ENCODE measurements at regions not wholly inside any gene's neighbourhood (a gene's known extent, or its start where the extent isn't known, plus 50 kb on each side); places are given as distances from the start of the nearest gene placed in this dataset.

DNA sequence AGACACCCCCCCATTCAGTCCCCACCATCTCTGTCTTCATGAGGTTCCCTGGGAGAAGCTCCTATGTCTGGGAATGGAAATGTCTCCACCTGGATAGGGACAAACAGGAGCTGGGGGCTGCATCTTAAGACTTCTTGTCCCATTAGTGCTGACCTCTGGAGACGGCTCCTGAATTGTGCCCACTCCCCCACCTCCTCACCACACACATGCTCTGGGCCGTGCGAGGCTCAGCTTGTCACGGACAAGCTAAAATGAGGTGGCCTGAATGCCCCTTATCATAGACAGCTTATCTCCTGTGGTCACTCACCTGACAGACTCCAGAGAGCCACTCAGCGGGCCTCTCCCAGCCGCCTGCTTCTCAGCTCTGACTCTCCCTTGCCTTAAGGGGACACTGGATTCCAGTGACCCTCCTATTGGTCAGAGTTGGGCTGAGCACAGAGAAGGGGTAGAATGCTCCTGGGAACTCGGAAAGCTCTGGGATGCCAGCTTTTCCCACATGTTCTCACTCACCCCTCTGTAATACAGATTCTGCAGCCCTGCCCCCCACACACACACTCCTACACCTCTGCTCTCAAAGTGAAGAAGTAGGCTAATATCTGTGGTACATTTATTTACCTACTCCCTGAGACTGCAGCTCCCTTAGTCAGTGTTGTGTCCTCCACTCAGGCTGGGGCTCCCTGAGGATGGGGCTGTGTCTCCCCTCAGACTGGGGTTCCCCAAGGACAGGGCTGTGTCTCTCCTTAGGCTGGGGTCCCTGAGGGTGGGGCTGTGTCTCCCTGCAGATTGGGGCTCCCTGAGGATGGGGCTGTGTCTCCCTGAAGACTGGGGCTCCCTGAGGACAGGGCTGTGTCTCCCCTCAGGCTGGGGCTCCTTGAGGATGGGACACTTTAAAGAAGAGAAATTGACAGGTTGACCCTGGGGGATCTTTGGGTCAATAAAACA is 167.5 kb downstream of the VEGFA start:
- H3F3A ChIP-seq (replicated peaks; ENCODE audit: insufficient read depth) = no peaks in the 10 kb centered on the region
- H3K9me2 ChIP-seq = no peaks in the 10 kb centered on the region
- peak; percentile 67 for DNase-seq
- ChIA-PET POLR2A (interaction anchor here (0.7 to 4.2 kb wide), 24 partner anchors 10 to 167 kb away, joined by 3 to 30 read pairs (median 5); partner anchors contain the start of gene VEGFA), CTCF (interaction anchor here (0.7 to 10.4 kb wide), 13 partner anchors 10 to 271 kb away, joined by 3 to 121 read pairs (median 9); partner anchors contain the start of gene VEGFA)
- no peak overlapping the region for H2AFZ ChIP-seq (ENCODE audit: low read depth)
- peaks cover 0 to 93% of the 10 kb centered on the region in 2 experiments; a peak in 3 of 4 replicates for H3K4me1 ChIP-seq (ENCODE audit: control insufficient read depth in 1 of 2, insufficient read depth in 2 of 2, low read depth in 1 of 2, low read length in 1 of 2)
- H3K9me3 ChIP-seq = no peaks in the 10 kb centered on the region
- 85% methylated on average over 3 of the region's 7 CpGs for WGBS (ENCODE audit: low lambda C conversion rate)
- H3K9ac ChIP-seq = no peak overlapping the region
- H3K36me3 ChIP-seq (replicated peaks in 1 of 2; ENCODE audit: control insufficient read depth in 1 of 2, insufficient read depth in 2 of 2, low read length in 1 of 2) = no peaks in the 10 kb centered on the region
- no peaks in the 10 kb centered on the region for H3K27me3 ChIP-seq (ENCODE audit: insufficient read depth)
- H3K79me2 ChIP-seq (ENCODE audit: insufficient read depth) = no peaks in the 10 kb centered on the region
- peak overlapping the region in 1 of 2 experiments; percentile 100; a peak in 2 of 4 replicates for H3K27ac ChIP-seq (ENCODE audit: low read depth in 2 of 2, low read length in 1 of 2)
- no peak overlapping the region for H3K4me2 ChIP-seq
- TF ChIP-seq TCF12 (IDR thresholded peaks at IDR 0.05) (no peak), FOXJ3 (CRISPR knock-in tag; IDR thresholded peaks at IDR 0.05) (no peak), EP300 (IDR thresholded peaks at IDR 0.05; ENCODE audit: borderline replicate concordance in 1 of 2, low read depth in 1 of 2, low read length in 1 of 2) (peak in 1 of 2 experiments; percentile 43; a peak in 2 of 4 replicates), TAF1 (IDR thresholded peaks at IDR 0.05; ENCODE audit: borderline replicate concordance, low read depth, low read length) (no peak), RAD21 (IDR thresholded peaks at IDR 0.05; ENCODE audit: low read length) (0 out of 2 replicates have a peak, but pooled peaks have one; percentile 17), GATA2 (CRISPR knock-in tag; IDR thresholded peaks at IDR 0.05) (peak; percentile 94), MXI1 (IDR thresholded peaks at IDR 0.05; ENCODE audit: low read depth, low read length) (peak; percentile 16; the same call in 1 of the 2 replicates)
- no peak overlapping the region for H3K4me3 ChIP-seq (ENCODE audit: low read depth in 2 of 2, low read length in 1 of 2)
- no peaks in the 10 kb centered on the region for H4K20me1 ChIP-seq (ENCODE audit: insufficient read depth)

DNA sequence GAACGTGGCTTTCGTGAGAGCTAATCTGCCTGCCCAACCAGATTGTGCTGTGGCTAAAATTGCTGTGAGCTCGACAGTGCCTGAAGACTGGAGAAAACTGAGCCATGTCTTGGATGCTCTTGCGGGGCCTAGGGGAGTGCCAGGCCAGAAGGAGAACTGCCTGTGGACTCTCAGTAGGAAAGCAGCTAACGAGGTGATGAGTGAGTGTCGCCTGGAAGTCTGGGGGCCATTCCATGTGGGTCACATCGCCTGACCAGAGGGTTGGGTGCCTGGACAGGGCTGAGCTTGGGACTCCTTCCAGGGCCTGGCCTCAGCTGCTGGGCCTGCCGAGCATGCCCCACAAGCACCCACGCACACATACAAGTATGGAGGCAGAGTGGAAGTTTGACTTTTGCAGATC is 166.5 kb downstream of the VEGFA start:
- Histone ChIP-seq H3K4me3 (ENCODE audit: low read depth in 2 of 2, low read length in 1 of 2) (no peak overlapping the region), H3K4me1 (ENCODE audit: control insufficient read depth in 1 of 2, insufficient read depth in 2 of 2, low read depth in 1 of 2, low read length in 1 of 2) (peaks cover 0 to 93% of the 10 kb centered on the region in 2 experiments; a peak in 2 of 4 replicates), H3K4me2 (no peak overlapping the region), H3K27ac (ENCODE audit: low read depth in 2 of 2, low read length in 1 of 2) (peak overlapping the region in 1 of 2 experiments; percentile 100; a peak in 2 of 4 replicates), H3K9me2 (no peaks in the 10 kb centered on the region), H3K79me2 (ENCODE audit: insufficient read depth) (no peaks in the 10 kb centered on the region), H3K9ac (no peak overlapping the region), H3K36me3 (replicated peaks in 1 of 2; ENCODE audit: control insufficient read depth in 1 of 2, insufficient read depth in 2 of 2, low read length in 1 of 2) (no peaks in the 10 kb centered on the region), H3K9me3 (no peaks in the 10 kb centered on the region), H3F3A (replicated peaks; ENCODE audit: insufficient read depth) (no peaks in the 10 kb centered on the region), H3K27me3 (ENCODE audit: insufficient read depth) (no peaks in the 10 kb centered on the region), H2AFZ (ENCODE audit: low read depth) (no peak overlapping the region), H4K20me1 (ENCODE audit: insufficient read depth) (no peaks in the 10 kb centered on the region)
- CTCF ChIA-PET = interaction anchor here (1.1 to 10.4 kb wide), 9 partner anchors 9 to 167 kb away, joined by 3 to 121 read pairs (median 13); partner anchors contain the start of gene VEGFA
- POLR2A ChIA-PET = interaction anchor here (1.0 to 4.2 kb wide), 9 partner anchors 9 to 166 kb away, joined by 3 to 30 read pairs (median 7); partner anchors contain the start of gene VEGFA
- DNase-seq = peak; percentile 5
- TF ChIP-seq RAD21 (IDR thresholded peaks at IDR 0.05; ENCODE audit: low read length) = no peak
- TF ChIP-seq, protein P1, sequence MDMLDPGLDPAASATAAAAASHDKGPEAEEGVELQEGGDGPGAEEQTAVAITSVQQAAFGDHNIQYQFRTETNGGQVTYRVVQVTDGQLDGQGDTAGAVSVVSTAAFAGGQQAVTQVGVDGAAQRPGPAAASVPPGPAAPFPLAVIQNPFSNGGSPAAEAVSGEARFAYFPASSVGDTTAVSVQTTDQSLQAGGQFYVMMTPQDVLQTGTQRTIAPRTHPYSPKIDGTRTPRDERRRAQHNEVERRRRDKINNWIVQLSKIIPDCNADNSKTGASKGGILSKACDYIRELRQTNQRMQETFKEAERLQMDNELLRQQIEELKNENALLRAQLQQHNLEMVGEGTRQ (IDR thresholded peaks at IDR 0.05; ENCODE audit: borderline replicate concordance, low read depth, low read length) = no peak
- no peak for TF ChIP-seq TCF12 (IDR thresholded peaks at IDR 0.05)
- TF ChIP-seq GATA2 (CRISPR knock-in tag; IDR thresholded peaks at IDR 0.05) = no peak
- TF ChIP-seq, protein P2, sequence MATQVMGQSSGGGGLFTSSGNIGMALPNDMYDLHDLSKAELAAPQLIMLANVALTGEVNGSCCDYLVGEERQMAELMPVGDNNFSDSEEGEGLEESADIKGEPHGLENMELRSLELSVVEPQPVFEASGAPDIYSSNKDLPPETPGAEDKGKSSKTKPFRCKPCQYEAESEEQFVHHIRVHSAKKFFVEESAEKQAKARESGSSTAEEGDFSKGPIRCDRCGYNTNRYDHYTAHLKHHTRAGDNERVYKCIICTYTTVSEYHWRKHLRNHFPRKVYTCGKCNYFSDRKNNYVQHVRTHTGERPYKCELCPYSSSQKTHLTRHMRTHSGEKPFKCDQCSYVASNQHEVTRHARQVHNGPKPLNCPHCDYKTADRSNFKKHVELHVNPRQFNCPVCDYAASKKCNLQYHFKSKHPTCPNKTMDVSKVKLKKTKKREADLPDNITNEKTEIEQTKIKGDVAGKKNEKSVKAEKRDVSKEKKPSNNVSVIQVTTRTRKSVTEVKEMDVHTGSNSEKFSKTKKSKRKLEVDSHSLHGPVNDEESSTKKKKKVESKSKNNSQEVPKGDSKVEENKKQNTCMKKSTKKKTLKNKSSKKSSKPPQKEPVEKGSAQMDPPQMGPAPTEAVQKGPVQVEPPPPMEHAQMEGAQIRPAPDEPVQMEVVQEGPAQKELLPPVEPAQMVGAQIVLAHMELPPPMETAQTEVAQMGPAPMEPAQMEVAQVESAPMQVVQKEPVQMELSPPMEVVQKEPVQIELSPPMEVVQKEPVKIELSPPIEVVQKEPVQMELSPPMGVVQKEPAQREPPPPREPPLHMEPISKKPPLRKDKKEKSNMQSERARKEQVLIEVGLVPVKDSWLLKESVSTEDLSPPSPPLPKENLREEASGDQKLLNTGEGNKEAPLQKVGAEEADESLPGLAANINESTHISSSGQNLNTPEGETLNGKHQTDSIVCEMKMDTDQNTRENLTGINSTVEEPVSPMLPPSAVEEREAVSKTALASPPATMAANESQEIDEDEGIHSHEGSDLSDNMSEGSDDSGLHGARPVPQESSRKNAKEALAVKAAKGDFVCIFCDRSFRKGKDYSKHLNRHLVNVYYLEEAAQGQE (IDR thresholded peaks at IDR 0.05; ENCODE audit: low read depth, low read length) = no peak
- no peak for TF ChIP-seq FOSL2 (IDR thresholded peaks at IDR 0.05; ENCODE audit: borderline replicate concordance, low read depth)
- TF ChIP-seq, protein P3, sequence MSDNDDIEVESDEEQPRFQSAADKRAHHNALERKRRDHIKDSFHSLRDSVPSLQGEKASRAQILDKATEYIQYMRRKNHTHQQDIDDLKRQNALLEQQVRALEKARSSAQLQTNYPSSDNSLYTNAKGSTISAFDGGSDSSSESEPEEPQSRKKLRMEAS (IDR thresholded peaks at IDR 0.05; ENCODE audit: low read depth) = no peak
- no peak for TF ChIP-seq POLR2AphosphoS5 (IDR thresholded peaks at IDR 0.05; ENCODE audit: low read depth, low read length)
- TF ChIP-seq, protein P4, sequence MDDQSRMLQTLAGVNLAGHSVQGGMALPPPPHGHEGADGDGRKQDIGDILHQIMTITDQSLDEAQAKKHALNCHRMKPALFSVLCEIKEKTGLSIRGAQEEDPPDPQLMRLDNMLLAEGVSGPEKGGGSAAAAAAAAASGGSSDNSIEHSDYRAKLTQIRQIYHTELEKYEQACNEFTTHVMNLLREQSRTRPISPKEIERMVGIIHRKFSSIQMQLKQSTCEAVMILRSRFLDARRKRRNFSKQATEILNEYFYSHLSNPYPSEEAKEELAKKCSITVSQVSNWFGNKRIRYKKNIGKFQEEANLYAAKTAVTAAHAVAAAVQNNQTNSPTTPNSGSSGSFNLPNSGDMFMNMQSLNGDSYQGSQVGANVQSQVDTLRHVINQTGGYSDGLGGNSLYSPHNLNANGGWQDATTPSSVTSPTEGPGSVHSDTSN (IDR thresholded peaks at IDR 0.05) = no peak
- no peak for TF ChIP-seq FOXJ3 (CRISPR knock-in tag; IDR thresholded peaks at IDR 0.05)
- TF ChIP-seq RCOR1 (IDR thresholded peaks at IDR 0.05; ENCODE audit: low read length) = no peak
- no peak for TF ChIP-seq RXRA (IDR thresholded peaks at IDR 0.05; ENCODE audit: borderline replicate concordance, low read depth)
- no peak for TF ChIP-seq GABPA (IDR thresholded peaks at IDR 0.05; ENCODE audit: low read depth)
- TF ChIP-seq, protein P5, sequence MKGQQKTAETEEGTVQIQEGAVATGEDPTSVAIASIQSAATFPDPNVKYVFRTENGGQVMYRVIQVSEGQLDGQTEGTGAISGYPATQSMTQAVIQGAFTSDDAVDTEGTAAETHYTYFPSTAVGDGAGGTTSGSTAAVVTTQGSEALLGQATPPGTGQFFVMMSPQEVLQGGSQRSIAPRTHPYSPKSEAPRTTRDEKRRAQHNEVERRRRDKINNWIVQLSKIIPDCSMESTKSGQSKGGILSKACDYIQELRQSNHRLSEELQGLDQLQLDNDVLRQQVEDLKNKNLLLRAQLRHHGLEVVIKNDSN (IDR thresholded peaks at IDR 0.05; ENCODE audit: borderline replicate concordance, low read depth) = no peak
- no peak for TF ChIP-seq RFX5 (IDR thresholded peaks at IDR 0.05; ENCODE audit: low read length)
- 90% methylated on average over 6 of the region's 9 CpGs for WGBS (ENCODE audit: low lambda C conversion rate)

Data from SK-N-SH (cell line).